ENCODE measurements at regions not wholly inside any gene's neighbourhood (a gene's known extent, or its start where the extent isn't known, plus 50 kb on each side); places are given as distances from the start of the nearest gene placed in this dataset.

GRCh38 chr4:123943976-123944375 lies 547.4 kb downstream of the SPRY1 start:
- no peaks in the 10 kb centered on the region for H3K36me3 ChIP-seq (ENCODE audit: insufficient read depth in 1 of 2, low read depth in 1 of 2)
- H3K4me1 ChIP-seq = no peaks in the 10 kb centered on the region

DNA sequence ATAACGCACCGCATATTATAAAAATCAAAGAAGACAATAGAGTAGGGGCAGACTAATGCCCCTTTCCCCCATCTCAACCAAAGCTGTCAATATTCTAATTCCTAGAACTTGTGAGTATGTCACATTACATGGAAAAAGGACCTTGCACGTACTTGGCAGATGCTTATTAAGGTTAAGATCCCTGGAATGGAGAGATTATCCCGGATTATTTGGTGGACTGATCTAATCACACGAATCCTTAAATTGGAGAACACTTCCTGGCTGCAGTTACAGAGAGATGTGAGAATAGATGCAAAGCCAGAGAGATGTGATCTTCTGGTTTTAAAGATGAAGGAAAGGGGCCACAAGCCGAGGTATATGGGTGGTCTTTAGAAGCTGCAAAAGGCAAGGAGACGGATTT lies 548.7 kb downstream of the SPRY1 start:
- intact Hi-C loops (cut with DNase I) = no loop called here
- TF ChIP-seq, protein P1, sequence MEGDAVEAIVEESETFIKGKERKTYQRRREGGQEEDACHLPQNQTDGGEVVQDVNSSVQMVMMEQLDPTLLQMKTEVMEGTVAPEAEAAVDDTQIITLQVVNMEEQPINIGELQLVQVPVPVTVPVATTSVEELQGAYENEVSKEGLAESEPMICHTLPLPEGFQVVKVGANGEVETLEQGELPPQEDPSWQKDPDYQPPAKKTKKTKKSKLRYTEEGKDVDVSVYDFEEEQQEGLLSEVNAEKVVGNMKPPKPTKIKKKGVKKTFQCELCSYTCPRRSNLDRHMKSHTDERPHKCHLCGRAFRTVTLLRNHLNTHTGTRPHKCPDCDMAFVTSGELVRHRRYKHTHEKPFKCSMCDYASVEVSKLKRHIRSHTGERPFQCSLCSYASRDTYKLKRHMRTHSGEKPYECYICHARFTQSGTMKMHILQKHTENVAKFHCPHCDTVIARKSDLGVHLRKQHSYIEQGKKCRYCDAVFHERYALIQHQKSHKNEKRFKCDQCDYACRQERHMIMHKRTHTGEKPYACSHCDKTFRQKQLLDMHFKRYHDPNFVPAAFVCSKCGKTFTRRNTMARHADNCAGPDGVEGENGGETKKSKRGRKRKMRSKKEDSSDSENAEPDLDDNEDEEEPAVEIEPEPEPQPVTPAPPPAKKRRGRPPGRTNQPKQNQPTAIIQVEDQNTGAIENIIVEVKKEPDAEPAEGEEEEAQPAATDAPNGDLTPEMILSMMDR (IDR thresholded peaks at IDR 0.05) = no peak
- H3K4me1 ChIP-seq = no peaks in the 10 kb centered on the region
- ATAC-seq (no peak), DNase-seq (no peak)
- no peaks in the 10 kb centered on the region for H3K27me3 ChIP-seq (ENCODE audit: insufficient read depth in 3 of 3, low read length in 2 of 3)
- H3K36me3 ChIP-seq (ENCODE audit: insufficient read depth in 1 of 2, low read depth in 1 of 2) = no peaks in the 10 kb centered on the region
- no peaks in the 10 kb centered on the region for H3K9me3 ChIP-seq
- H3K4me3 ChIP-seq = no peak overlapping the region
- 70 to 79% (median 77%) methylated on average over 7 of the region's 7 CpGs for WGBS, 3 donors
- no peak overlapping the region for H3K27ac ChIP-seq

More at GRCh38 chr4:123943976-123944375, 547.4 kb downstream of the SPRY1 start:
- WGBS, 3 donors = 78 to 92% (median 85%) methylated on average over 1 of the region's 1 CpG
- Histone ChIP-seq H3K9me3 (no peaks in the 10 kb centered on the region), H3K27ac (no peak overlapping the region), H3K27me3 (ENCODE audit: insufficient read depth in 3 of 3, low read length in 2 of 3) (no peaks in the 10 kb centered on the region), H3K4me3 (no peak overlapping the region)
- no peak for DNase-seq
- TF ChIP-seq, protein P1 (IDR thresholded peaks at IDR 0.05) = no peak
- intact Hi-C loops (cut with DNase I) = no loop called here
- no peak for ATAC-seq

DNA sequence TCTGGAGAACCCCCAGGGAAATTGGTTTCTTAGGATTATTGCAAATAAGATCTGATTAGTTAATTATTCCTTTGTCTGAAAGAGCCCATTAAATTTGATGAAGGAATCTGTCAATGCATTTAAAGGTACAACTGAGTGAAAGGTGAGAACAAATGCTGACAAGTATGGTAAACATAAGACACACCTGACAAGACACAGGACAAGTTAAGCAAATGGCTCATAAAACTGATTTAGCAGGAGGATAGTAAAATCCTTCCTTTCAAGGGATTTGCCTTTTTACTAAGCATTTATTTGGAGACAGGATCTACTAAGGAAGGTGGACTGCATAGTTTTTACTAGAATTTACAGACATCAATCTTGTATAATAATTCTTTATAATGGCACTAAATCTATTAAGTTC lies 553.9 kb downstream of the SPRY1 start:
- TF ChIP-seq, protein P1 (IDR thresholded peaks at IDR 0.05) = no peak
- Histone ChIP-seq H3K27me3 (ENCODE audit: insufficient read depth in 3 of 3, low read length in 2 of 3) (no peaks in the 10 kb centered on the region), H3K4me1 (no peaks in the 10 kb centered on the region), H3K9me3 (no peaks in the 10 kb centered on the region), H3K36me3 (ENCODE audit: insufficient read depth in 1 of 2, low read depth in 1 of 2) (no peaks in the 10 kb centered on the region), H3K4me3 (no peak overlapping the region), H3K27ac (no peak overlapping the region)
- intact Hi-C loops (cut with DNase I) = no loop called here
- no peak for DNase-seq
- no peak for ATAC-seq

DNA sequence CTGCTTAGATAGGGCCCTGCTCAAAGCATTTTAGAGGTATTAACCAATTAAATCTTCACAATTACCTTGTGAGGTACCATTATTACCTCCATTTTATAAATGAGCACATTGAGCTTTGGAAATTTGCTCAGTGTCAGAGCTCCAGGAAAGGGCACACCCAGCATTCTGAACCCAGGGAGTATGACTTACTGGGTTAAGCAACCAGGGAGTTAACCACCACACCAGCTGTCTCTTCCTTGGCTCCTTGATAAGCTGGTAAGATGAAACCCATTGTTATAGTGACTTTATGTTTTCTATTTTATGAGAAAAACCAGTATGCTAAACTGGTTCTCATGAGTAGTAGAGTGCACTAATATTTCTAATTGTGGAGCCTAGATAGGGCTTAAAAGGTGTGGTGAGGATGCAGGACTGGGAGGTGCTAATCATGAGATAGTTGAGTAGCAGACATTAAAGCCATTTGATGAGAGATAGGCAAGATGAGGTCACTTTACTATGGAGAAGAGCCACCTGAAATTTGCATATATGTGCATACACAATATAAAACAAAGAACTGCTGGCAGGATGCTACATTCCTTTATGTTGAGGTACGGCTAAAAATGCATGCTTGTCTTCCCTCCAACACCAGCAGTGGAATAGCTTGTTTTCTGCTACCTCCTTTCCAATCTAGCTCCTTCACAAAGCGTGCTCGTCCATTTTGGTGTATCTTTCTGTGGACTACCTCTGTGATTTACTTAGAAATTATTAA lies 556.1 kb downstream of the SPRY1 start:
- ATAC-seq = peak in 2 of 4 donors; percentile 42 to 74
- H3K27ac ChIP-seq = no peak overlapping the region

More for the DNA sequence above, 556.1 kb downstream of the SPRY1 start:
- intact Hi-C loops (cut with DNase I) = no loop called here
- Histone ChIP-seq H3K36me3 (ENCODE audit: insufficient read depth in 1 of 2, low read depth in 1 of 2) (no peaks in the 10 kb centered on the region), H3K9me3 (no peaks in the 10 kb centered on the region), H3K4me1 (no peaks in the 10 kb centered on the region), H3K4me3 (no peak overlapping the region), H3K27me3 (ENCODE audit: insufficient read depth in 3 of 3, low read length in 2 of 3) (no peaks in the 10 kb centered on the region)
- TF ChIP-seq, protein P1 (IDR thresholded peaks at IDR 0.05) = no peak
- 37 to 58% (median 47%) methylated on average over 3 of the region's 3 CpGs for WGBS, 3 donors
- DNase-seq = no peak

Measured in psoas muscle (tissue), 7 donors.